ENCODE measurements at regions not wholly inside any gene's neighbourhood (a gene's known extent, or its start where the extent isn't known, plus 50 kb on each side); places are given as distances from the start of the nearest gene placed in this dataset.

DNA sequence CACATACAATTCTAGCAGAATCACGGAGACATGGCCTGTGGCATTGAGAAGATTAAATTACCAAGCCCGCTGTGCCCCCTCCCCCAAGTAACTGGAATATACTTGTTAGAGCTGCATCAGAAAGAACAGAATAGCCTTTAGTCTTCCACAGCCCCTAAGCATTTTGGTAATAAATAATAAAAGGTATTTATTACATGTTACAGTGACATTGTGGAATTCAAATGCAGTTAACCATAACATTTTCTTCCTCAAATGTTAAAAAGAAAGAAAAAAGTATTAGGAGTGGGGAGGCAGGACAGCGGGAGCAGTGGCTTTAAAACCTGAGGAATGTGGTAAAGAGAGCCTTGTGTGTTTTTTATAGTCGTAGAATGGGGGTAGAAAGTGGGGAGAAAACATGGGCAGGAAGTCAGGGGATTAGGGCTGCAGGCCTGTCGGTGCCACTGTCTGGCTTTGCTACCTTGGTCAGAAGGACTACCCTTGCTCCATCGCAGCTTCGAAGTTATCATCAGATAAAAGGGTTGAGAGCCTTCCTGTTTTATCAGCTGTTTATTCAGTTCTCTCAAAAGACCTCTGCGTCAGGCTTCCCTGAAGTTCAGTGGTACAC lies 255.9 kb downstream of the MSRB3 start:
- Histone ChIP-seq H3K4me1 (ENCODE audit: insufficient read depth, low read length) (peaks cover 64% of the 10 kb centered on the region), H3F3A (ENCODE audit: low read length, unreplicated experiment) (peaks cover 10% of the 10 kb centered on the region), H3K4me3 (ENCODE audit: low read length) (no peak overlapping the region), H4K20me1 (ENCODE audit: low read length) (no peaks in the 10 kb centered on the region), H3K4me2 (ENCODE audit: low read length) (peak overlapping the region; percentile 77), H3K27me3 (ENCODE audit: low read length) (no peaks in the 10 kb centered on the region), H2AFZ (ENCODE audit: low read length) (no peak overlapping the region), H3K9me2 (replicated peaks; ENCODE audit: low read length) (no peaks in the 10 kb centered on the region), H3K9me3 (ENCODE audit: low read length) (peaks cover 10% of the 10 kb centered on the region; the same call in 1 of the 2 replicates), H3K79me2 (ENCODE audit: low read length) (no peaks in the 10 kb centered on the region), H3K36me3 (ENCODE audit: low read depth, low read length) (peaks cover 8% of the 10 kb centered on the region; the same call in 1 of the 2 replicates), H3K27ac (ENCODE audit: low read length) (peak overlapping the region; percentile 92), H3K9ac (ENCODE audit: low read length) (peak overlapping the region; percentile 66; the same call in 1 of the 2 replicates)
- POLR2A ChIA-PET (ENCODE audit: unreplicated experiment) = no interaction called here
- CTCF ChIA-PET = no interaction called here
- DNase-seq = no peak
- no peak for ATAC-seq
- intact Hi-C loops (cut with micrococcal nuclease) = no loop called here
- TF ChIP-seq, protein P1, sequence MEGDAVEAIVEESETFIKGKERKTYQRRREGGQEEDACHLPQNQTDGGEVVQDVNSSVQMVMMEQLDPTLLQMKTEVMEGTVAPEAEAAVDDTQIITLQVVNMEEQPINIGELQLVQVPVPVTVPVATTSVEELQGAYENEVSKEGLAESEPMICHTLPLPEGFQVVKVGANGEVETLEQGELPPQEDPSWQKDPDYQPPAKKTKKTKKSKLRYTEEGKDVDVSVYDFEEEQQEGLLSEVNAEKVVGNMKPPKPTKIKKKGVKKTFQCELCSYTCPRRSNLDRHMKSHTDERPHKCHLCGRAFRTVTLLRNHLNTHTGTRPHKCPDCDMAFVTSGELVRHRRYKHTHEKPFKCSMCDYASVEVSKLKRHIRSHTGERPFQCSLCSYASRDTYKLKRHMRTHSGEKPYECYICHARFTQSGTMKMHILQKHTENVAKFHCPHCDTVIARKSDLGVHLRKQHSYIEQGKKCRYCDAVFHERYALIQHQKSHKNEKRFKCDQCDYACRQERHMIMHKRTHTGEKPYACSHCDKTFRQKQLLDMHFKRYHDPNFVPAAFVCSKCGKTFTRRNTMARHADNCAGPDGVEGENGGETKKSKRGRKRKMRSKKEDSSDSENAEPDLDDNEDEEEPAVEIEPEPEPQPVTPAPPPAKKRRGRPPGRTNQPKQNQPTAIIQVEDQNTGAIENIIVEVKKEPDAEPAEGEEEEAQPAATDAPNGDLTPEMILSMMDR (conservative IDR thresholded peaks at IDR 0.05; ENCODE audit: low read depth, low read length) = no peak
- no peak for TF ChIP-seq EZH2phosphoT487 (IDR thresholded peaks at IDR 0.05; ENCODE audit: borderline replicate concordance, low read length)
- no peak for TF ChIP-seq EZH2 (IDR thresholded peaks at IDR 0.05; ENCODE audit: low read length, unreplicated experiment)
- BruUV-seq (replicated peaks) = no TSS peak

DNA sequence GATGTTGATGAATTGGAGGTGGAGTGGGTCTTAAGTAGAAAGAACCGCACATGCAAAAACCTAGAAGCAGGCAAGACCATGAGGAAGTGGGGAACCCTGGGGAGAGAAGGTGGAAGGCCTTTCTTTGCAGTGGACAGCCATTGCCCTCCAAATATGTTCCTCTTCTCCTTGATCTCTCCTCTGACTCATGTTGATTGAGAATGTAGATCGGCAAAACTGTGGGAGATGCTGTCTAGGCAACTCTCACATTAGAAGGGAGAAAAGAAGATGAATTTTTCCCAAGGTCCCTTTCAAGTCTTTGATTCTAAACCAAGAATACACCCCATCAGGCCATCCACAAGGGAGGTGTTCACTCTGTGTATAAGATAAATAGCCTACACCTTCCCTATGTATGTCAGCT lies 257.5 kb downstream of the MSRB3 start:
- Histone ChIP-seq H3K36me3 (ENCODE audit: low read depth, low read length) (peaks cover 19% of the 10 kb centered on the region; the same call in 1 of the 2 replicates), H2AFZ (ENCODE audit: low read length) (no peak overlapping the region), H3K9ac (ENCODE audit: low read length) (peak overlapping the region; percentile 59), H3K27ac (ENCODE audit: low read length) (peak overlapping the region; percentile 89), H3F3A (ENCODE audit: low read length, unreplicated experiment) (peaks cover 10% of the 10 kb centered on the region), H3K9me3 (ENCODE audit: low read length) (peaks cover 25% of the 10 kb centered on the region), H3K4me3 (ENCODE audit: low read length) (peak overlapping the region; percentile 0; the same call in 1 of the 2 replicates), H3K4me2 (ENCODE audit: low read length) (peak overlapping the region; percentile 36), H3K27me3 (ENCODE audit: low read length) (no peaks in the 10 kb centered on the region), H3K4me1 (ENCODE audit: insufficient read depth, low read length) (peaks cover 64% of the 10 kb centered on the region), H3K79me2 (ENCODE audit: low read length) (no peaks in the 10 kb centered on the region), H4K20me1 (ENCODE audit: low read length) (no peaks in the 10 kb centered on the region), H3K9me2 (replicated peaks; ENCODE audit: low read length) (no peaks in the 10 kb centered on the region)
- CTCF ChIA-PET = no interaction called here
- BruUV-seq (replicated peaks) = no TSS peak
- TF ChIP-seq, protein P1 (conservative IDR thresholded peaks at IDR 0.05; ENCODE audit: low read depth, low read length) = no peak
- TF ChIP-seq EZH2 (IDR thresholded peaks at IDR 0.05; ENCODE audit: low read length, unreplicated experiment) = no peak
- TF ChIP-seq EZH2phosphoT487 (IDR thresholded peaks at IDR 0.05; ENCODE audit: borderline replicate concordance, low read length) = no peak
- ATAC-seq (no peak), DNase-seq (no peak)
- POLR2A ChIA-PET (ENCODE audit: unreplicated experiment) = no interaction called here
- intact Hi-C loops (cut with micrococcal nuclease) = loop anchor here (5.0 kb wide), 1 partner anchor 66 kb away; no protein-coding TSS in a partner anchor

DNA sequence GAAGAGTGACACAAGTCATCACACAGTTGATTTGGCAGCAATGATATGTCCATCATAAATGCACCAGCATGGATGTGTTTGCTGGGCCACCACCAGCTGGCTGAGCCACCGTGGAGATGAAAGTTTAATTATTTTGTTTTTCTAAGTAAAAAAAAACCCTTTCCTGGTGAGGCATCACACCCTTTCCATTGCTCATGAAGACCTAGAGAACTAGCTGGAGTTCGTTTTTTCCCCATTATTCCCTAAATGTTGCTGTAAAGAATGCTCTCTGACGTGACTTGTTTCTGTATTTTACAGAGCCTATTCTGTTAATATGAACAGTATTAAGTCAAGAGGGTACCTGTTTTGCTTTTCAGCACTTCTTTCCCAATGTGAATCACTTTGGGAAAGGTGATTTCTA lies 257.9 kb downstream of the MSRB3 start:
- peak overlapping the region; percentile 36 for H3K4me2 ChIP-seq (ENCODE audit: low read length)
- CTCF ChIA-PET = interaction anchor here (0.6 to 1.7 kb wide), 3 partner anchors 20 to 66 kb away, joined by 3 to 10 read pairs (median 7); no protein-coding TSS in a partner anchor
- no peaks in the 10 kb centered on the region for H4K20me1 ChIP-seq (ENCODE audit: low read length)
- peaks cover 10% of the 10 kb centered on the region for H3F3A ChIP-seq (ENCODE audit: low read length, unreplicated experiment)
- H3K4me1 ChIP-seq (ENCODE audit: insufficient read depth, low read length) = peaks cover 64% of the 10 kb centered on the region
- BruUV-seq (replicated peaks) = TSS peak; percentile 83
- H3K79me2 ChIP-seq (ENCODE audit: low read length) = no peaks in the 10 kb centered on the region
- peaks cover 29% of the 10 kb centered on the region for H3K9me3 ChIP-seq (ENCODE audit: low read length)
- DNase-seq (no peak), ATAC-seq (no peak)
- TF ChIP-seq, protein P1 (conservative IDR thresholded peaks at IDR 0.05; ENCODE audit: low read depth, low read length) = no peak
- TF ChIP-seq EZH2 (IDR thresholded peaks at IDR 0.05; ENCODE audit: low read length, unreplicated experiment) (no peak), EZH2phosphoT487 (IDR thresholded peaks at IDR 0.05; ENCODE audit: borderline replicate concordance, low read length) (no peak)
- peaks cover 19% of the 10 kb centered on the region; the same call in 1 of the 2 replicates for H3K36me3 ChIP-seq (ENCODE audit: low read depth, low read length)
- H3K27ac ChIP-seq (ENCODE audit: low read length) = peak overlapping the region; percentile 89
- no peak overlapping the region for H2AFZ ChIP-seq (ENCODE audit: low read length)
- intact Hi-C loops (cut with micrococcal nuclease) = loop anchor here (5.0 kb wide), 1 partner anchor 66 kb away; no protein-coding TSS in a partner anchor
- H3K9me2 ChIP-seq (replicated peaks; ENCODE audit: low read length) = no peaks in the 10 kb centered on the region
- peak overlapping the region; percentile 0; the same call in 1 of the 2 replicates for H3K4me3 ChIP-seq (ENCODE audit: low read length)
- POLR2A ChIA-PET (ENCODE audit: unreplicated experiment) = interaction anchor here (1.1 to 1.2 kb wide), 2 partner anchors 67 to 72 kb away, joined by 3 to 11 read pairs; no protein-coding TSS in a partner anchor
- no peaks in the 10 kb centered on the region for H3K27me3 ChIP-seq (ENCODE audit: low read length)
- H3K9ac ChIP-seq (ENCODE audit: low read length) = peak overlapping the region; percentile 59
